ENCODE measurements at regions not wholly inside any gene's neighbourhood (a gene's known extent, or its start where the extent isn't known, plus 50 kb on each side); places are given as distances from the start of the nearest gene placed in this dataset.

DNA sequence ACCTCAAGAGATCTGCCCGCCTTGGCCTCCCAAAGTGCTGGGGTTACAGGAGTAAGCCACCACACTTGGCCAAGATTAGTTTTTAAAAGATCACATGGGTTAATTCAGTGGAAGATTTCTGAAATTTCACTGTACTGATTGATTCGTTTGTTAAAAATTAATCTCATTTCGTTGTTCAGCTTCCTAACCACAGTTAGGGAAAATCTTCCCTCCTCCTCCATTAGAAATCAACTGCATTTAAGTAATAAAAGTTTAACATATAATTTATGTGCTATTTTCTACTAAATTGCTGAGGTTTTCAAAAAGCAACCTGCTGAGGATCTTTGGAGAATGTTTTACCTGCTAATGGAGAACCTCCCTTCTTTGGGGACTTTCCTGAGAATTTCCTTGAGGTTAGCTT lies 522.4 kb downstream of the GATA3 start:
- TF ChIP-seq, protein P1, sequence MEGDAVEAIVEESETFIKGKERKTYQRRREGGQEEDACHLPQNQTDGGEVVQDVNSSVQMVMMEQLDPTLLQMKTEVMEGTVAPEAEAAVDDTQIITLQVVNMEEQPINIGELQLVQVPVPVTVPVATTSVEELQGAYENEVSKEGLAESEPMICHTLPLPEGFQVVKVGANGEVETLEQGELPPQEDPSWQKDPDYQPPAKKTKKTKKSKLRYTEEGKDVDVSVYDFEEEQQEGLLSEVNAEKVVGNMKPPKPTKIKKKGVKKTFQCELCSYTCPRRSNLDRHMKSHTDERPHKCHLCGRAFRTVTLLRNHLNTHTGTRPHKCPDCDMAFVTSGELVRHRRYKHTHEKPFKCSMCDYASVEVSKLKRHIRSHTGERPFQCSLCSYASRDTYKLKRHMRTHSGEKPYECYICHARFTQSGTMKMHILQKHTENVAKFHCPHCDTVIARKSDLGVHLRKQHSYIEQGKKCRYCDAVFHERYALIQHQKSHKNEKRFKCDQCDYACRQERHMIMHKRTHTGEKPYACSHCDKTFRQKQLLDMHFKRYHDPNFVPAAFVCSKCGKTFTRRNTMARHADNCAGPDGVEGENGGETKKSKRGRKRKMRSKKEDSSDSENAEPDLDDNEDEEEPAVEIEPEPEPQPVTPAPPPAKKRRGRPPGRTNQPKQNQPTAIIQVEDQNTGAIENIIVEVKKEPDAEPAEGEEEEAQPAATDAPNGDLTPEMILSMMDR (IDR thresholded peaks at IDR 0.05), result no peak
- TF ChIP-seq POLR2A (IDR thresholded peaks at IDR 0.05), result no peak
- TF ChIP-seq POLR2AphosphoS5 (IDR thresholded peaks at IDR 0.05; ENCODE audit: insufficient read depth in 1 of 2, low read depth in 1 of 2), result no peak
